ENCODE measurements at regions not wholly inside any gene's neighbourhood (a gene's known extent, or its start where the extent isn't known, plus 50 kb on each side); places are given as distances from the start of the nearest gene placed in this dataset.

GRCh38 chr9:74391816-74392215 lies 105.3 kb upstream of the RORB start:
- POLR2A ChIA-PET = no interaction called here
- Histone ChIP-seq H4K20me1 (ENCODE audit: insufficient read depth, low read length) (no peaks in the 10 kb centered on the region), H3K36me3 (ENCODE audit: insufficient read depth, low read length) (no peaks in the 10 kb centered on the region), H3K4me2 (ENCODE audit: low read length) (no peak overlapping the region), H2AFZ (ENCODE audit: low read length) (no peak overlapping the region), H3K4me1 (ENCODE audit: insufficient read depth, low read length, poor library complexity, severe bottlenecking) (no peaks in the 10 kb centered on the region), H3K27ac (ENCODE audit: low read depth, low read length, poor library complexity, severe bottlenecking) (no peak overlapping the region), H3K79me2 (ENCODE audit: insufficient read depth, low read depth, low read length) (no peaks in the 10 kb centered on the region), H3K9me3 (ENCODE audit: low read length) (no peaks in the 10 kb centered on the region), H3K4me3 (ENCODE audit: low read depth, low read length, poor library complexity, severe bottlenecking) (no peak overlapping the region), H3K9me2 (ENCODE audit: insufficient read depth, low read length) (no peaks in the 10 kb centered on the region)
- DNase-seq (ENCODE audit: low spot score) = no peak
- BruUV-seq (replicated peaks) = no TSS peak
- TF ChIP-seq CTCF (conservative IDR thresholded peaks at IDR 0.05; ENCODE audit: low read length) (no peak), EZH2phosphoT487 (IDR thresholded peaks at IDR 0.05; ENCODE audit: borderline replicate concordance, low read depth, low read length) (no peak)
- CTCF ChIA-PET (ENCODE audit: unreplicated experiment) = no interaction called here
- intact Hi-C loops (cut with micrococcal nuclease; ENCODE audit: unreplicated experiment) = no loop called here

GRCh38 chr9:74403581-74403980 lies 93.6 kb upstream of the RORB start:
- intact Hi-C loops (cut with micrococcal nuclease; ENCODE audit: unreplicated experiment) = no loop called here
- Histone ChIP-seq H3K4me1 (ENCODE audit: insufficient read depth, low read length, poor library complexity, severe bottlenecking) (no peaks in the 10 kb centered on the region), H3K4me2 (ENCODE audit: low read length) (no peak overlapping the region), H4K20me1 (ENCODE audit: insufficient read depth, low read length) (no peaks in the 10 kb centered on the region), H3K36me3 (ENCODE audit: insufficient read depth, low read length) (no peaks in the 10 kb centered on the region), H3K9me3 (ENCODE audit: low read length) (peaks cover 4% of the 10 kb centered on the region; the same call in 1 of the 2 replicates), H3K79me2 (ENCODE audit: insufficient read depth, low read depth, low read length) (no peaks in the 10 kb centered on the region), H3K4me3 (ENCODE audit: low read depth, low read length, poor library complexity, severe bottlenecking) (no peak overlapping the region), H2AFZ (ENCODE audit: low read length) (no peak overlapping the region), H3K9me2 (ENCODE audit: insufficient read depth, low read length) (no peaks in the 10 kb centered on the region), H3K27ac (ENCODE audit: low read depth, low read length, poor library complexity, severe bottlenecking) (no peak overlapping the region)
- no TSS peak for BruUV-seq (replicated peaks)
- CTCF ChIA-PET (ENCODE audit: unreplicated experiment) = no interaction called here
- TF ChIP-seq CTCF (conservative IDR thresholded peaks at IDR 0.05; ENCODE audit: low read length) (no peak), EZH2phosphoT487 (IDR thresholded peaks at IDR 0.05; ENCODE audit: borderline replicate concordance, low read depth, low read length) (no peak)
- DNase-seq (ENCODE audit: low spot score) = no peak
- POLR2A ChIA-PET = interaction anchor here (1.4 to 1.5 kb wide), 2 partner anchors 9 to 14 kb away, joined by 4 to 5 read pairs; no protein-coding TSS in a partner anchor

GRCh38 chr9:74404620-74405019 lies 92.5 kb upstream of the RORB start:
- CTCF ChIA-PET (ENCODE audit: unreplicated experiment) = no interaction called here
- peaks cover 4% of the 10 kb centered on the region; the same call in 1 of the 2 replicates for H3K9me3 ChIP-seq (ENCODE audit: low read length)
- TF ChIP-seq CTCF (conservative IDR thresholded peaks at IDR 0.05; ENCODE audit: low read length) = no peak
- no peak for TF ChIP-seq EZH2phosphoT487 (IDR thresholded peaks at IDR 0.05; ENCODE audit: borderline replicate concordance, low read depth, low read length)
- H2AFZ ChIP-seq (ENCODE audit: low read length) = no peak overlapping the region
- H3K79me2 ChIP-seq (ENCODE audit: insufficient read depth, low read depth, low read length) = no peaks in the 10 kb centered on the region
- no peaks in the 10 kb centered on the region for H3K36me3 ChIP-seq (ENCODE audit: insufficient read depth, low read length)
- POLR2A ChIA-PET = no interaction called here
- no peak overlapping the region for H3K4me2 ChIP-seq (ENCODE audit: low read length)
- H3K27ac ChIP-seq (ENCODE audit: low read depth, low read length, poor library complexity, severe bottlenecking) = no peak overlapping the region
- intact Hi-C loops (cut with micrococcal nuclease; ENCODE audit: unreplicated experiment) = no loop called here
- H3K9me2 ChIP-seq (ENCODE audit: insufficient read depth, low read length) = no peaks in the 10 kb centered on the region
- no peak overlapping the region for H3K4me3 ChIP-seq (ENCODE audit: low read depth, low read length, poor library complexity, severe bottlenecking)
- no peaks in the 10 kb centered on the region for H4K20me1 ChIP-seq (ENCODE audit: insufficient read depth, low read length)
- no peaks in the 10 kb centered on the region for H3K4me1 ChIP-seq (ENCODE audit: insufficient read depth, low read length, poor library complexity, severe bottlenecking)
- DNase-seq (ENCODE audit: low spot score) = peak; percentile 1
- no TSS peak for BruUV-seq (replicated peaks)

All from OCI-LY7 (cell line).